ENCODE measurements at regions not wholly inside any gene's neighbourhood (a gene's known extent, or its start where the extent isn't known, plus 50 kb on each side); places are given as distances from the start of the nearest gene placed in this dataset.

DNA sequence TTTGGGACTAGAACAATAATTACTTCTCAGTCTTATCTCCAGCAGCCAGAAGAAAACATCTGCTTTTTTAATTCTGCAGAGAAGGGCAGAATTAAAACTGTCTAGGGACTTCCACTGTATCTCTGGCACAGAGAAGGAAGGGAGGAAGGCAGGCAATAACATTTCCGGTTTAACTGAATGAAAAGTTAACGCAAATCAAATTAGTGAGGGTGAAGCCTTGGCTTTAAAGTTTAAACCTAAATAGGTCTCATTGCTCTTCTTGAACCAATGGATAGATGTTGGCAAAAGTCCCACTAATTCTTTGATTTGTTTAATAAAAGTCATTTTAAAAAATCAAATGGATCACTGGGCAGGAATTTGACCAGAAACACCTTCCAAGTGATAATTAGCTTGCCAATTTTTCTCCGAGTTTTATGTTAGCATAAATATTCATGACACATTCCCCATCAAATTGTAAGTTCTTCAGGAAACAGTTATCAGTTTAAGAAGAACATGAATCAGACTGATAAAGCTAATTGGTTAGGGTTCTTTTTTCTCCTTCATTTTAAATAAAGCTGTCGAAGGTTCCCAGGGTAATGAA lies 181.9 kb downstream of the SLC15A5 start:
- no peak overlapping the region for H3K4me3 ChIP-seq (ENCODE audit: low read length)
- no peak for TF ChIP-seq CTCF (conservative IDR thresholded peaks at IDR 0.05; ENCODE audit: low read length)
- no peak for DNase-seq (ENCODE audit: low read depth)

DNA sequence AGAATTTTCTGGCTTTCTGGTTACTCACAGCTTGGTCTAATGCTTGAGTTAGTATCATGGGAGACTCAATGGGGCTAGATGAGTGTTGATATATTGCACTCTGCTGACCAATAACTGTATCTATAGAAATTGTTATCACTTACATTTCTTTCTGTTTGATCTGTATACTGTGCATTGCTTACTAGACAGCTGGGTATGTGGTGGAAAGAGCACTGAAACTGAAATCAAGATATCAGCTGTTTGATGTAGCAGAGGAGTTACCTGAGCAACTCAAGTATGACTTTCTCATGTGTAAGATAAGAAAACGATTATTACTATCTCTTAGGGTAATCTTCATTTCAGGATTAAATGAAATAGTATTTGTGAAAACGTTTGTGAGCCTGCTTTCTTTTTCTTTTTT lies 183.0 kb downstream of the SLC15A5 start:
- no peak for TF ChIP-seq CTCF (conservative IDR thresholded peaks at IDR 0.05; ENCODE audit: low read length)
- no peak overlapping the region for H3K4me3 ChIP-seq (ENCODE audit: low read length)
- no peak for DNase-seq (ENCODE audit: low read depth)

GRCh38 chr12:16093825-16094224 lies 182.7 kb downstream of the DERA start:
- no peak for TF ChIP-seq CTCF (conservative IDR thresholded peaks at IDR 0.05; ENCODE audit: low read length)

GRCh38 chr12:16090974-16091373 lies 179.8 kb downstream of the DERA start:
- H3K4me3 ChIP-seq (ENCODE audit: low read length) = no peak overlapping the region
- TF ChIP-seq CTCF (conservative IDR thresholded peaks at IDR 0.05; ENCODE audit: low read length) = no peak

More at GRCh38 chr12:16093825-16094224, 182.7 kb downstream of the DERA start:
- no peak for DNase-seq (ENCODE audit: low read depth)
- no peak overlapping the region for H3K4me3 ChIP-seq (ENCODE audit: low read length)

GRCh38 chr12:16088421-16088820 lies 177.3 kb downstream of the DERA start:
- TF ChIP-seq CTCF (conservative IDR thresholded peaks at IDR 0.05; ENCODE audit: low read length) = no peak
- no peak for DNase-seq (ENCODE audit: low read depth)

More at GRCh38 chr12:16090974-16091373, 179.8 kb downstream of the DERA start:
- DNase-seq (ENCODE audit: low read depth) = no peak

More at GRCh38 chr12:16088421-16088820, 177.3 kb downstream of the DERA start:
- no peak overlapping the region for H3K4me3 ChIP-seq (ENCODE audit: low read length)

All from AG10803 (cell line).